ENCODE measurements at regions not wholly inside any gene's neighbourhood (a gene's known extent, or its start where the extent isn't known, plus 50 kb on each side); places are given as distances from the start of the nearest gene placed in this dataset.

- no peak for DNase-seq (ENCODE audit: low spot score)
Measured at GRCh38 chr3:178059836-178060235, 476.4 kb upstream of the KCNMB2 start.

GRCh38 chr3:178060407-178060806 lies 475.8 kb upstream of the KCNMB2 start:
- DNase-seq (ENCODE audit: low spot score) = no peak

- no peak for DNase-seq (ENCODE audit: low spot score)
Measured at GRCh38 chr3:178062126-178062525, 474.1 kb upstream of the KCNMB2 start.

GRCh38 chr3:178063461-178063860 lies 472.8 kb upstream of the KCNMB2 start:
- no peak for DNase-seq (ENCODE audit: low spot score)

GRCh38 chr3:178067721-178068120 lies 468.5 kb upstream of the KCNMB2 start:
- no peak for DNase-seq (ENCODE audit: low spot score)

- no peak for DNase-seq (ENCODE audit: low spot score)
Measured at GRCh38 chr3:178072391-178073305, 463.6 kb upstream of the KCNMB2 start.

- no peak for DNase-seq (ENCODE audit: low spot score)
Measured at GRCh38 chr3:178073366-178073765, 462.9 kb upstream of the KCNMB2 start.

GRCh38 chr3:178075344-178075743 lies 460.9 kb upstream of the KCNMB2 start:
- DNase-seq (ENCODE audit: low spot score) = no peak

- DNase-seq (ENCODE audit: low spot score) = no peak
Measured at GRCh38 chr3:178078953-178079352, 457.3 kb upstream of the KCNMB2 start.

GRCh38 chr3:178079966-178080365 lies 456.3 kb upstream of the KCNMB2 start:
- DNase-seq (ENCODE audit: low spot score) = no peak

- no peak for DNase-seq (ENCODE audit: low spot score)
Measured at GRCh38 chr3:178082326-178082906, 453.8 kb upstream of the KCNMB2 start.

GRCh38 chr3:178083906-178084866 lies 452.1 kb upstream of the KCNMB2 start:
- DNase-seq (ENCODE audit: low spot score) = no peak

- peak; percentile 82 for DNase-seq (ENCODE audit: low spot score)
Measured at GRCh38 chr3:178084938-178085816, 451.1 kb upstream of the KCNMB2 start.

- DNase-seq (ENCODE audit: low spot score) = no peak
Measured at GRCh38 chr3:178085817-178086123, 450.5 kb upstream of the KCNMB2 start.

GRCh38 chr3:178086144-178086825 lies 450.0 kb upstream of the KCNMB2 start:
- DNase-seq (ENCODE audit: low spot score) = no peak

- DNase-seq (ENCODE audit: low spot score) = no peak
Measured at GRCh38 chr3:178087376-178087775, 448.9 kb upstream of the KCNMB2 start.

- DNase-seq (ENCODE audit: low spot score) = no peak
Measured at GRCh38 chr3:178088963-178089362, 447.3 kb upstream of the KCNMB2 start.

- DNase-seq (ENCODE audit: low spot score) = no peak
Measured at GRCh38 chr3:178090899-178091298, 445.3 kb upstream of the KCNMB2 start.

GRCh38 chr3:178095522-178095921 lies 440.7 kb upstream of the KCNMB2 start:
- no peak for DNase-seq (ENCODE audit: low spot score)

GRCh38 chr3:178096955-178097354 lies 439.3 kb upstream of the KCNMB2 start:
- no peak for DNase-seq (ENCODE audit: low spot score)

- DNase-seq (ENCODE audit: low spot score) = no peak
Measured at GRCh38 chr3:178097576-178097975, 438.7 kb upstream of the KCNMB2 start.

All from left forelimb (tissue), 1 donor.